GM18909 (cell line): ENCODE measurements at regions not wholly inside any gene's neighbourhood (a gene's known extent, or its start where the extent isn't known, plus 50 kb on each side); places are given as distances from the start of the nearest gene placed in this dataset.
A peak's percentile ranks its signal among the peaks of the same experiment; 100 is the strongest.

Experiments
- ATAC-seq: cut with Tn5 transposase; IDR thresholded peaks from one replicate; pipeline ENCODE4 v1.9.1; 2021; ENCODE audit warnings: mild to moderate bottlenecking; ENCODE audit not compliant: unreplicated experiment, poor library complexity

DNA sequence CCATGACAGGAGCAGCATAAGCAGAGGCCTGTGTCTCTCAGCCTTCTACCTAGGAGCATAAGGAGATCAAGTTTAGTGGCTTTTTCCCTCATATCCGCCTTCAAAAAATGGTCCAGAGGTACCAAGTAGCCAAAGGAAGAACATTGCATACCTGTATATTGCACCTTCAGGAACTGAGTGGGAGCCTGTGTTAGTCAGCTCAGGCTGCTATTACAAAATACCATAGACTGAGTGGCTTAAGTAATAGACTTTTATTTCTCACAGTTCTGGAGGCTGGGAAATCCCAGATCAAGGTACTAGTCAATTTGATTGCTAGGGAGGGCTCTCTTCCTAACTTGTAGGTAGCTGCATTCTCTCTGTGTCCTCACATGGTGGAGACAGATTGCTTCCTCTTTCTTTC lies 597.4 kb upstream of the PTGER4 start:
- ATAC-seq: no peak

DNA sequence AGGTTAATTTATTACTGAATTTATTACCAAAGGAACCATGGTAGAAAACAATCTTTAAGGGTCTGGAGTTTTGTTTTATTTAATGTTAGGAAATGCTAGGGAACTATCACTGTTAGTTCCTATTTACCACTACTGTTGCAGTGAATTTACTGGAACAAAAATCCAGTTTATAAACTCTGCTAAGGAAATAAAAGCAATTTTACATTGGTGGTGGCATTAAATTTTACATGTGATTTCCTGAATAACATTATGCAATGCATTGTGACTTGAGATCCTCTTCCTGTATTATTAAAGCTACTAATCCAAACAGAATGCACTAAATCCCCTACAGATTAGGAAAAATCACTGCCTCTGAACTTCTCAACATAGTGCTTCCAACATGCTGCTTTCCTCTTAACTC lies 599.5 kb upstream of the PTGER4 start:
- ATAC-seq: no peak

DNA sequence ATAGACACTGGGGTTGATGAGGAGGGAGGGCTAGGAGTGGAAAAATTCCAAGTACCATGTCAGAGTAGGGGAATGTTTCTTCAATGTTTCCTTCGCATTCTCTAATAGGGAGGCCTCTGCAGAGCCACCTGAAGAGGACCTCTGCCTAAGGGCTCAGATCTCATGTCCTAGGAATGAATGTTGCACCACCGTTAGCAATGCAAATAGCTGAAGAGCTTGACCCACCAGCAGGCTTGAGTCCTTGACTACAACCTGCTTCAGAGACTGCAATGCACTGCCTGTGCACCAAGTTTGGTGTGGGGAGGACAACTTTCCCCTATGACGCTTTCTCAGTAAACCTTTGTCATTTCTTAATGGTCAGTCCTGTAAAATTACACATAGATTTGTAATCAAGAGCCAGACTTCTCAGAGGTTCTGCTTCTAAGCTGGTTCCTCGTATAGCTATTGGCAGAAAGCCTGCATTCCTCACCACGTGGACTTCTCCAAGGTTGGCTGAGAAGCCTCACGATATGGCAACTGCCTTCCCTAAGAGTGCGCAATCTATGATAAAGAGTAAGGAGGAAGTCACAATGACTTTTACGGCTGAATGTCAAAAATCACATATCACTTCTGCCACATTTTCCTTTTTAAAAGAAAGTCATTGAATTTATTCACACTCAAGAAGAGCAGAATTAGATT lies 600.7 kb upstream of the PTGER4 start:
- ATAC-seq: no peak

DNA sequence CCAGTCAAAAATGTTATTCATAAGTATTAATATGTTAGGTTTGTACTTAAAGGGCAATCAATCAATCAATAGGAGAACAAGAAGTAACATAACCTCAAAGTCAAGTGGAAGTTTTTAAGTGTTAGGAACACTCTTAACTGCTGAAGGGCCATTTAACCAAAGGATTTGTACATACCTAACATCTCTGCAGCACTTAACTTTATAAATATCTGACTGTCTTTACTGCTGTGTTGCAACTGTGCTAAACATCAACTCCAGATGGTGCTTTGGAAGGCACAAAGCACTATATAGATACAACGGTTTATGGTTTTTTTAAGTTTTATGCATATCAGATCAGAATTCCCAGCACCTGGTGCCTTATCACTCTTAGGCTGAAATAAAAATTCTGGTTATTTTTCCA lies 604.9 kb upstream of the PTGER4 start:
- no peak for ATAC-seq

DNA sequence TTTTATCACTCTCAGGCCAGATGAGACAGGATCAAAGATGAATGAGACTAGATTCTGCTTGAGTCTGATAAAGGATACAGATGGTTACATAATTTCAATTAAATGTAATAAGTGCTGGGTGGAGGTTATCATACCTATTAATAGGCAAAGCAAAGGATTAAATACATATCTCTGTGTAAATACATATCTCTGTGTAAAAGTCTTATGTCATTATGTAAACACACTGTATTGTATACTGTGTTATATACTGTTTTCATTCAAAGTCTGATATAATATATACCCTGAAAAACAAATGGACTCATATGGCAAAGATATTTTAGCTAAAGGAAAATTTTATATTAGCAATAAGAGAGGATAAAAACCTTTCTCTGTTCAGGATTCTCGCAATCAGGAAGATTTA lies 605.8 kb upstream of the PTGER4 start:
- ATAC-seq: no peak

DNA sequence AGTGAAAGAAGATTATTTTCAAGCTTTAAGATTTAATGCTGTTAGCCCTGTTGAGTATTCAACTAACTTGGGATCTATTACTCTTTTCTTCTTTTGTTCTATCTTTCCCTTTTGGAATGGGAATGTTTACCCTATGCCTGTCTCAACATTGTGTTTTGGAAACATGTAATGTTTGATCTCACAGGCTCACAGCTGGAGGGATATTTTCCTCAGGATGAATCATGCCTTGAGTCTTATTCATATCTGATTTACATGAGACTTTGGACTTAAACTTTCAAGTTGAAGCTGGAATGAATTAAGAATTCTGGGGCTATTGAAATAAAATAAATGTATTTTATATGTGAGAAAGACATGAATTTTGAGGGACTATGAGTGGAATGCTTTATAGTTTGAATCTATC lies 607.8 kb upstream of the PTGER4 start:
- ATAC-seq: no peak

DNA sequence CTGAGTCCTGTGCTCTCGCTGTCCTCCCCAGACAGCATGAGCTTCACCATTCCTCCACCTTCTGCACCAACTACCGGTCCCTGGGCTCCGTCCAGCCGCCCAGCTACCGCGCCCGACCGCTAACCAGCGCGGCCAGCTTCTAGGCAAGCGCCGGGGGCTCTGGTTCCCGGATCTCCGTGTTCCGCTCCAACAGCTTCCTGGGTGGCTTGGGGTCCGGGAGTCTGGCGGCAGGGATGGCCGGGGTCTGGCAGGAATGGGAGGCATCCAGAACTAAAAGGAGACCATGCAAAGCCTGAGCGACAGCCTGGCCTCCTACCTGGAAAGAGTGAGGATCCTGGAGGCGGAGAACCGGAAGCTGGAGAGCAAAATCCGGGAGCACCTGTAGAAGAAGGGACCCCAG lies 613.1 kb upstream of the PTGER4 start:
- ATAC-seq: no peak

DNA sequence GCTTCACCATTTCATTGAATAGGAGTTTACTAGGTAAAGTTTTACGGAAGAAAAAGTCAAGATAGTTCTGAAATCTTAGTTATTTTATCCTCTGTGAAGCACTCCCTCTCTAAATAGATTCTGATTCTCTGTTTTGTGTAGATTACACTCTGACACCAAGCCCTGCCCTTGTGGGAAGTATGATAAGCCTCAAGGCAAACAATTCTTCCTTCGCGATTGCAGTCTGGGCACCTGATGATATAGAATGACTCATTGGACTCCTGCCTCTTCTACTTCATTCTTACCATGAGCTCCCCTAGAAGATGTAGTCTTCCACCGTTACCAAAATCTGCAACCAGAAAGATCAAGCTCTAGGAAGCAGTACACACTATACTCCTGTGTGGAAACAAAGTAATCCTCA lies 626.9 kb upstream of the PTGER4 start:
- ATAC-seq: no peak

DNA sequence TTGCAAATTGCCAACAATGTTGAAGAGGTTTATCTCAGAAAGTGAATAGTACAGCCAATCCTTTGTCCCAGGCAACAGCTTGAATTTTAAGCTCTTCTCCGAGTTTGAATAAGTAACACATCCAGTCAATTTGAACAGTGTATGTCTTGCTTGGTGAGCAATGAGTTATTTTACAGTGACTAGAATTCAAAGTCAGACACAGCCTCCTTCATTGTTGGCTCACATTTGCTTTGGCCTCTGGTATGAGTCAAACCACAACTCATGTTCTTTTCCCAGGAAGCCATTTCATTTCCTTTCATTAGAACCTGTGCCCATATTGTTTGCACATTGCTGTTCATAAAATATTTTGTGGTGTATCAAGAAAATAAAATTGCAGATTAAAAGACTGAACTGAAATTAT lies 622.0 kb upstream of the DAB2 start:
- no peak for ATAC-seq

DNA sequence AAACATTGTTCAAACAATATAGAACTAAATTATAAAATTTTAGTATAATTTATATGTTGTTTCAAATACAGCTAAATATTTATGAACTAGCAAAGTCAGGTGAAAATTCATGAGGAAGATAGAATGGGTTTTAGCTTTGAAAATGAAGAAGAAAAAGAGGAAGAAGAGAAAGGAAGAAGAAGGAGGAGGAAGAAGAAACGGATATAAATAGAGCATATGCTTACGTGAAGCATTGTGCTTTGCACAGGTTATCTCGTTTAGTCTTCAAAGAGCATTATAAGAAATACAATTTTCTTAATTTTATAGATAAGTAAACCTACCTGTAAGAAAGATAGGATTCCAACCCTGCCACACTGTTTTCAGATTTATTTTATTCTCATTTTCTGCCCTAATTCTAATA lies 620.6 kb upstream of the DAB2 start:
- no peak for ATAC-seq

DNA sequence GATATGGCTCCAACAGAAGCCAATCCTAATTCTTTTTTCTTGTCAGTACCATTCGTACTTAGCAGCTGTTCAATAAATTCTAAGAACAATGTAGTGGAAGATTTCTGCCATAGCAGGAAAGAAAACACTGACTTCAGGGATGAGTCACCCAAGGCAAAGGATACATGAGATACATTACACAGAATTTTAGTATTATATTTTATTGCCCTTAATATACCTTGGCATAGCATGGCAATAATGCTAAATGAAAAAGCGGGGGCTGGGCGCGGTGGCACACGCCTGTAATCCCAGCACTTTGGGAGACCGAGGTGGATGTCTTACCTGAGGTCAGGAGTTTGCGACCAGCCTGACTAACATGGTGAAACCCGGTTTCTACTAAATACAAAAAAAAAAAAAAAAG lies 619.1 kb upstream of the DAB2 start:
- ATAC-seq: no peak

DNA sequence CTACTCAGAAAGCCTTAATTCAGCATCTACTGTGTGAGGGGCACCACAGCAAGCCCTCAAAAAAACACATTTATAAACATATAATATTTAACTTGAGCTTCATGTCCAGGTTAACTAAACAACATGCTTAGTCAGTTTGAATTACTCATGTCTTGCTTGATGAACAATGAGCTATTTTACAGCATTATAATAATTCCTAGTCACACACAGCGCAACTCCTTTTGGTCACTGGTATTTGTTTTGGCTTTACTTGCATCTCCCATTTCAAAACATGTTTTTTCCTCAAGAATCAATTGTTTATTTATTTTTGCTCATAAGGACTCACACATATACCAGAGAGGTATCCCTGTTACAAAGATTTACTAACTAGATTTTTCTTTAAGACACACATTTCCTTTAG lies 616.7 kb upstream of the DAB2 start:
- no peak for ATAC-seq

DNA sequence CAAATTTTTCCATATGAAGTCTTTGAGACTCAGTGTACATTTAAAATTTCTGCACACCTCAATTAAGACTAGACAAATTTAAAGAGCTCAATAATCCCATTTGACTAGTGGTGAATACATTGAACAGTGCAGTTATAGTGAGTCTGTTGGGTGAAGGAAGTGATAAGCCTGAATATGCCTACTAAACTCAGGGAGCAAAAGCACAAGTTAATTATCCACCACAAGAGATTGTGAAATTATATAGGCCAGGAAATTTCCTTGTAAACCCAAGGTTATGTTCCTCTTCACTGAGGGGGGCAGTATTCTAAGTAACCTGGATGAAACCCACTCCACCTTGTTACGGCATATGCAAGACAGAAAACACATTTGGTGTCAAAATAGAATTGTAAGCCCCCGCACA lies 612.9 kb upstream of the DAB2 start:
- ATAC-seq: no peak

DNA sequence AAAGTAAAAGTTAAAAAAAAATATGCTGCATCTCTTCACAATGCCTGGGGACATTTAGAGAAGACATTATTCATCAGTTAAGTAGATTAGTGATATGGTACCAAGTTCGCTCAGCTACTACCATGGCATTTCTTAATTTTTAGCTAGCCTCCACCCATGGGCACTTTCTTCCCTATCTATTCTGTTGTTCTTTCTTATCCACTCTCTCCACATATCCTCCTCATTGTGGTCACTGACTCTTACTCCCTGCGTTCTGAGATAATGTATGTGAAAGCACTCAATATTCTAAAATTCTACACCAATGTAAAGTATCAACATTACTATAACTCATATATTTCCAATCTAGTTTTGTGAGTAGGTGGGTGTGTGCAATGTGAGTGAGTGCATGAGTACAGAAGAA lies 609.7 kb upstream of the DAB2 start:
- no peak for ATAC-seq

DNA sequence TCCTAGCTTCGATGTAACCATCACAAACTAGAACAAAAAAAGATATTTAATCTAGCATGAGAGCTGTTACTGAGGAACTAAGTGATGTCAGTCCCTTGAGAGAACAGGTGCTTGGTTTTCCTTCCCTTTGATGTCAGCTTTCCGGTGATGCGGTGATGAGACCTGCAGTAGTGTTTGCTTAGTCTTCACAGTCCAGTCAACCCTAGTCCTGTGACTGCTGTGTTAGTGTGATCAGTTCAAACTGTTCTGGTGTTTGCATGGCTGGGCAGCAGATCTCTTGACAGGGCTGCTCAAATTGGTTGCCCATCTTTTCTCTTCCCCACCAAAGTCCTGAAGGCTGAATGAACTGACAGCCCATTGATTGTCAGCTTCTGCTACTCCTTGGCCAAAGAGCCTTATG lies 608.6 kb upstream of the DAB2 start:
- ATAC-seq: peak; percentile 91

DNA sequence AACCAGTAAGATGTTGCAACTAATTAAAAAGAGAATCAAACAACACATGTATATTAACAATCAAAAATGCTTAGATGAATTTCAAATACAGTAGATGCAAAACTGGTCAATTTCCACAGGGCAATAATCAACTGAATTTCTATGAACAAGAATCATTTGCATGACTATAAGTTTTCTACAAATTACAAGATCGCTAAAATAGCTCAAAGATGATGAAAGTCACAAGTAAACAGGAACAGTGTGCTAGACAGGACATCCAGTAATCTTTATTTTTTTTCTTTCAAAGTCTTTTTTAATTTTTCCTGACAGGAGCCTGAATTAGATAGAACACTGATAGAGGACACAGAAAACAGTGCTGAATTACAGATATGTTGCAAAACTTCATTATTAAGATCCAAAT lies 608.2 kb upstream of the DAB2 start:
- ATAC-seq: peak; percentile 4

DNA sequence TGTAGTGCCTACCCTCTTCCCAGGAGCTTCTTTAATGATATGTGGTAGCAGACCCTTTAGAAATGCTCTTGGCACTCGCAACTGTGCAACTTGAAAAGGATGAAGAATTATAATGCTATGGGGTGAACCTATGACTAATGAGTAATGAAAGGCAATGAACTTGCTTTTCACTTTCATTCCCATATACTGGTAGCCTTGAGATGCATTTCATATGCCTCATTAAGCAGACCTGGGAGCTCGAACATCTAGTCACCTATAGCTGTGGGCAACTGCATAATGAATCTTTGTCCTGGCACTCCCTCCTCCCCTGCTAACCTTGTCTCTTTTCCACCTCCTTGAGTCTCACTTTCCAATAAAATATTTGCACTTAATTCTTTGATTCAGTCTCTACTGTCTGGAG lies 605.9 kb upstream of the DAB2 start:
- ATAC-seq: no peak

DNA sequence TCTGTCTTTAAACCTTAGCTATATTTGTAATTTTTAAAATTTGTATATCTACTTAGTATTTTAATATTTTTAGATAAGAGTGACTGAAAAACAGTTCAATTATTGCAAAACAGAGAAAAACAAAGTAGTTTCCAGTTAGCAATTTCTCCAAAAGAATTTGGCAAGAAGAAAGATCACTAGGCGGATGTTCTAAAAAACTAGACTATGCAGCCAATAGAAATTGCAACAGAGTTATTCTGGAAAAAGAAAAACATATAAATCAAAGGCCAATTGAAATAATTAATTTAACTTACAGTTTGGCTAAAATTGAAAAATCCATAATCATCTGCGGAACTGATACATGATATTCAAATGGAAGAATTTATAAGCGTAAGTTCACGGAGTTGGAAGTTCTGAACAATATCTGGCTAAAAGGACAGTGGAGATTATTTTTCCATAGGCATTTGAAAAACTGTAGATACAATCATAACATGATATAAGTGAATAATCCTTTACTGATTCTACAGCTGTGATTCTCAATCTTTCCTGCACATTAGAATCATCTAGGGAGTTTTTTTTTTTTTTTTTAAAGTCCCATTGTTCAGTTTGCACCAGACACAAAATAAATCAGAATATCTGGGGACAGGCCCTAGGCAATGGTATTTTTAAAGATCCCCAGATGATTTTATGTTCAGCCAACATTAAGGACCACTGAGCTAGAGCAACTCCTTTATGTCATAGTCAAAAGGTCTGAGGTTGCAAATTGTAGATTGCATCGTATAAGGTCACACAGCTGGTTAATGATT lies 605.1 kb upstream of the DAB2 start:
- ATAC-seq: no peak

DNA sequence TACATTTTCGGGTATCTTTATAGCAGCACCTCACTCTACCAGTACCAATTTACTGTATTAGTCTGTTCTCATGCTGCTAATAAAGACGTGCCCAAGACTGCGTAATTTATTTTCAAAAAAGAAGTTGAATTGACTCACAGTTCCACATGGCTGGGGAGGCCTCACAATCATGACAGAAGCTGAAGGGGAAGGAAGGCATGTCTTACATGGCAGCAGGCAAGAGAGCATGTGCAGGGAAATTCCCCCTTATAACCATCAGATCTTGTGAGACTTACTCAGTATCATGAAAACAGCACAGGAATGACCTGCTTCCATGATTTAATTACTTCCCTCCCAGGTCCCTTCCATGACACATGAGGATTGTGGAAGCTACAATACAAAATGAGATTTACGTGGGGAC lies 602.6 kb upstream of the DAB2 start:
- ATAC-seq: no peak

DNA sequence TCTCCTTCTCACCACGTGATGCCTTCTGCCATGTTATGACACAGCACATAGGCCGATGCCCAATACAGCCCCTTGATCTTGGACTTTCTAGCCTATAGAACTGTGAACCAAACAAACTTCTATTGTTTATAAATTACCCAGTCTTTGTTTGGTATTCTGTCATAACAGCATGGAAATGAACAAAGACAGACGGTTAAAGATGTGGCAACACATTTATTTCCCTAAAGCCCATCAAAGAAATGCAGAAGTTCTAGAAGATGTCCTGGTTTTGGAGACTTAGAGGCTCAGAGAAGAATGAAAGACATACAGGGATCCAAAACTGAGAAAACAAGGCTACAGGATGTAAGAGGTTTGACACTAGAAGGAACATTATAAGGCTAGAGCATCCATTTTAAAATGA lies 600.8 kb upstream of the DAB2 start:
- ATAC-seq: no peak

DNA sequence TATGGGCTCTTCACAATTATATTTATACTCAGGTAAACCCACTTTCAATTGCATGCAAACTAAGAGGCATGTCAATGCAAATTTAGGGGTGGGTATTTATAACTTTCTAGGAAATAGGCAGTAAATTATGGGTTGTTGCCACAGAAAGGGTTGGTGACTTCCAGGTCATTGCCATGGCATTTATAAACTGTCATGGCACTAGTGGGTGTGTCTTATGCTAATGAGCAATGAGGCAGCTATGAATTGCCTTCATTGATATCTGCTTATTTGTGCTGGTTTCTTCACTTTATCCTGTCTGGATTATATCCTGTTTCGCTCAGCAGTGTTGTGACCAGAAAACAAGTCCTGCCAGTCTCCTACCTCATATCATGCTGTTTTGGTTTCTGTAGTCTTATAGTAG lies 597.3 kb upstream of the DAB2 start:
- ATAC-seq: no peak

DNA sequence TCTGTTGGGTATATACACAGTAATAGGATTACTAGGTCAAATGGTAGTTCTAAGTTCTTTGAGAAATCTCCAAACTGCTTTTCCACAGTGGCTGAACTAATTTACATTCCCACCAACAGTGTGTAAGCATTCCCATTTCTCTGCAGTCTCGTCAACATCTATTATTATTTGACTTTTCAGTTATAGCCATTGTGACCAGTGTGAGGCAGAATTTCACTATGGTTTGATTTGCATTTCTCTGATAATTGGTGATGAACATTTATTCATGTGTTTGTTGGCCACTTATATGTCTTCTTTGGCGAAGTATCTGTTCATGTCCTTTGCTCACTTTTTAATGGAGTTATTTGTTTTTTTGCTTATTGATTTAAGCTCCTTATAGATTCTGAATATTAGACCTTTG lies 596.2 kb upstream of the DAB2 start:
- ATAC-seq: no peak
